ENCODE measurements at regions not wholly inside any gene's neighbourhood (a gene's known extent, or its start where the extent isn't known, plus 50 kb on each side); places are given as distances from the start of the nearest gene placed in this dataset.

DNA sequence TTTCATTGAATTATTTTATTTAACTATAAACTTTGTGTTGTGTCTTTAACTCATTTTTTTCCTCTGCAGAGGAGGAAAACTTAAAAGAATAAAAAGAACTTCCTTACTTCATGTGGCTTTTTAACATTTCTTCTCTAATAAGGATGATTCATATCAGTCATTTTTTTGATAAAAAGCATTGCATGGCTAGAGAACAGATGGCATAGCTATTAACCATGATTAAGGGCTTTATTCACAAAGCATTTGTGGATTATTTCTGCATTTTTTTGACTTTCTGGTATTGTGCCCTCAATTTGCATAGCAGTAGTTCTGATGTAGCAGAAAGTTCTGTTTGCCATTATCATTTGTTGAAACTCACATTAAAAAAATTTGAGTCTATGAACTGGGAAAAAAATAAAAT, 540.8 kb downstream of the SI start:
- H3K27me3 Mint-ChIP-seq (ENCODE audit: low read depth in 3 of 3): no peaks in the 10 kb centered on the region
- Histone ChIP-seq H3K36me3 (replicated peaks in 1 of 2; ENCODE audit: control insufficient read depth in 1 of 2, insufficient read depth in 2 of 2, low read length in 2 of 2) (no peaks in the 10 kb centered on the region), H3K4me3 (replicated peaks in 1 of 3; ENCODE audit: low read depth in 2 of 3, low read length in 3 of 3) (no peak overlapping the region), H3K27ac (ENCODE audit: low read depth in 1 of 2, low read length in 2 of 2) (no peak overlapping the region), H3K79me2 (ENCODE audit: insufficient read depth, low read length) (no peaks in the 10 kb centered on the region), H2AFZ (ENCODE audit: insufficient read depth, low read depth, low read length, poor library complexity, severe bottlenecking) (no peak overlapping the region), H3K9me3 (replicated peaks in 1 of 2; ENCODE audit: control insufficient read depth in 1 of 2, insufficient read depth in 1 of 2, low read length in 2 of 2) (peaks cover 0 to 4% of the 10 kb centered on the region in 2 donors), H3K27me3 (ENCODE audit: control insufficient read depth in 2 of 2, insufficient read depth in 2 of 2, low read length in 2 of 2) (no peaks in the 10 kb centered on the region), H3K9ac (ENCODE audit: insufficient read depth, low read length, poor library complexity, severe bottlenecking) (no peak overlapping the region), H4K20me1 (ENCODE audit: insufficient read depth, low read length) (no peaks in the 10 kb centered on the region), H3K4me1 (ENCODE audit: control insufficient read depth in 1 of 2, insufficient read depth in 2 of 2, low read length in 2 of 2) (no peaks in the 10 kb centered on the region), H3K4me2 (replicated peaks; ENCODE audit: extremely low read depth, low read length, poor library complexity, severe bottlenecking) (no peak overlapping the region)
- H3K27ac Mint-ChIP-seq: no peak overlapping the region
- no peak overlapping the region for H3K4me3 Mint-ChIP-seq
- no peak for DNase-seq
- intact Hi-C loops (cut with micrococcal nuclease): no loop called here
- peaks cover 0 to 4% (median 3%) of the 10 kb centered on the region in 7 donors for H3K9me3 Mint-ChIP-seq
- no peaks in the 10 kb centered on the region for H3K4me1 Mint-ChIP-seq
- TF ChIP-seq, protein P1, sequence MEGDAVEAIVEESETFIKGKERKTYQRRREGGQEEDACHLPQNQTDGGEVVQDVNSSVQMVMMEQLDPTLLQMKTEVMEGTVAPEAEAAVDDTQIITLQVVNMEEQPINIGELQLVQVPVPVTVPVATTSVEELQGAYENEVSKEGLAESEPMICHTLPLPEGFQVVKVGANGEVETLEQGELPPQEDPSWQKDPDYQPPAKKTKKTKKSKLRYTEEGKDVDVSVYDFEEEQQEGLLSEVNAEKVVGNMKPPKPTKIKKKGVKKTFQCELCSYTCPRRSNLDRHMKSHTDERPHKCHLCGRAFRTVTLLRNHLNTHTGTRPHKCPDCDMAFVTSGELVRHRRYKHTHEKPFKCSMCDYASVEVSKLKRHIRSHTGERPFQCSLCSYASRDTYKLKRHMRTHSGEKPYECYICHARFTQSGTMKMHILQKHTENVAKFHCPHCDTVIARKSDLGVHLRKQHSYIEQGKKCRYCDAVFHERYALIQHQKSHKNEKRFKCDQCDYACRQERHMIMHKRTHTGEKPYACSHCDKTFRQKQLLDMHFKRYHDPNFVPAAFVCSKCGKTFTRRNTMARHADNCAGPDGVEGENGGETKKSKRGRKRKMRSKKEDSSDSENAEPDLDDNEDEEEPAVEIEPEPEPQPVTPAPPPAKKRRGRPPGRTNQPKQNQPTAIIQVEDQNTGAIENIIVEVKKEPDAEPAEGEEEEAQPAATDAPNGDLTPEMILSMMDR (IDR thresholded peaks at IDR 0.05): no peak
- no peaks in the 10 kb centered on the region for H3K36me3 Mint-ChIP-seq

DNA sequence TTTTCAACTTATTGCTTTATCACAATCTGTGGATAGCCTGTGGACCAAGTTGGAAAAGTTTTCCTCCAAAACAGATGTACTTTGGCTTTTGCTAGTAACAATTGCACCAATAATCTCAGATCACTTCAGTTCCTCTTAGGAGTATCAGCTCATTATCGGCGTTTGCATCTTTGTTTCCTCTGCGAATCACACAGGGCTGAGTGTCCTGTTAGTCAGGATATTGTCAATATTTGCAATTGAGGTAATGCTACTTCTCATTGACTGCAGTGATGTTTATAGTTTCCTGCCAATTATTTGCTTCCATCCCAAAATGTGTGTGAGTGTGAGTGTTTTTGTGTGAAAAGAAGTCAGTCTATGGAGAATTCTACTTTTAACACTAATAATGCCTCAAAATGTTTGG, 545.0 kb downstream of the SI start:
- H3K27ac ChIP-seq (ENCODE audit: low read depth in 1 of 2, low read length in 2 of 2): no peak overlapping the region
- no peak overlapping the region for H3K4me2 ChIP-seq (replicated peaks; ENCODE audit: extremely low read depth, low read length, poor library complexity, severe bottlenecking)
- DNase-seq: no peak
- no peak overlapping the region for H2AFZ ChIP-seq (ENCODE audit: insufficient read depth, low read depth, low read length, poor library complexity, severe bottlenecking)
- Mint-ChIP-seq H3K27ac (no peak overlapping the region), H3K4me3 (no peak overlapping the region), H3K4me1 (no peaks in the 10 kb centered on the region), H3K9me3 (peaks cover 0 to 5% (median 1%) of the 10 kb centered on the region in 7 donors), H3K27me3 (ENCODE audit: low read depth in 3 of 3) (no peaks in the 10 kb centered on the region), H3K36me3 (no peaks in the 10 kb centered on the region)
- no peaks in the 10 kb centered on the region for H3K4me1 ChIP-seq (ENCODE audit: control insufficient read depth in 1 of 2, insufficient read depth in 2 of 2, low read length in 2 of 2)
- no CpG with 5 or more reads among the region's 3 CpGs for WGBS (ENCODE audit: insufficient coverage)
- intact Hi-C loops (cut with micrococcal nuclease): no loop called here
- no peaks in the 10 kb centered on the region for H3K9me3 ChIP-seq (replicated peaks in 1 of 2; ENCODE audit: control insufficient read depth in 1 of 2, insufficient read depth in 1 of 2, low read length in 2 of 2)
- H3K9ac ChIP-seq (ENCODE audit: insufficient read depth, low read length, poor library complexity, severe bottlenecking): no peak overlapping the region
- TF ChIP-seq, protein P1 (IDR thresholded peaks at IDR 0.05): no peak
- no peaks in the 10 kb centered on the region for H4K20me1 ChIP-seq (ENCODE audit: insufficient read depth, low read length)
- no peaks in the 10 kb centered on the region for H3K79me2 ChIP-seq (ENCODE audit: insufficient read depth, low read length)
- H3K36me3 ChIP-seq (replicated peaks in 1 of 2; ENCODE audit: control insufficient read depth in 1 of 2, insufficient read depth in 2 of 2, low read length in 2 of 2): no peaks in the 10 kb centered on the region
- no peaks in the 10 kb centered on the region for H3K27me3 ChIP-seq (ENCODE audit: control insufficient read depth in 2 of 2, insufficient read depth in 2 of 2, low read length in 2 of 2)
- H3K4me3 ChIP-seq (replicated peaks in 1 of 3; ENCODE audit: low read depth in 2 of 3, low read length in 3 of 3): no peak overlapping the region

Data from CD14-positive monocyte (primary cell).